Fibroblast of lung (primary cell): ENCODE measurements at regions not wholly inside any gene's neighbourhood (a gene's known extent, or its start where the extent isn't known, plus 50 kb on each side); places are given as distances from the start of the nearest gene placed in this dataset.
"Not testable (repeated sequence)": the region's sequence is repeated elsewhere in the genome, so short reads cannot be mapped to it uniquely, and the experiment has no call there.

Experiments
- DNase-seq, 2 donors: peaks; one replicate each; pipeline versions ENCODE4 v3.0.0 to v3.0.0-alpha.2; 2010; ENCODE audit warnings: low read depth in 2 of 2
- H2AFZ ChIP-seq: 2 replicates; pipeline ENCODE4 v1.5.1; 2012; ENCODE audit warnings: low read length, control low read depth, inconsistent platforms
- H3K27ac ChIP-seq: 2 replicates; pipeline ENCODE4 v1.5.1; 2011; ENCODE audit warnings: low read length, control low read depth; ENCODE audit not compliant: insufficient read depth
- H3K27me3 ChIP-seq: 2 replicates; pipeline ENCODE4 v1.5.1; 2011; ENCODE audit warnings: mild to moderate bottlenecking, low read length; ENCODE audit not compliant: control insufficient read depth, insufficient read depth
- H3K36me3 ChIP-seq: 2 replicates; pipeline ENCODE4 v1.5.1; 2011; ENCODE audit warnings: low read length; ENCODE audit not compliant: control insufficient read depth, insufficient read depth
- H3K4me1 ChIP-seq: 2 replicates; pipeline ENCODE4 v1.5.1; 2011; ENCODE audit warnings: low read length; ENCODE audit not compliant: control insufficient read depth, insufficient read depth; ENCODE audit errors: extremely low read depth
- H3K4me2 ChIP-seq: 2 replicates; pipeline ENCODE4 v1.5.1; 2011; ENCODE audit warnings: low read length, control low read depth; ENCODE audit not compliant: insufficient read depth; ENCODE audit errors: extremely low read depth
- H3K4me3 ChIP-seq, 4 experiments: fragments of 200-600 bp in 1 of 4; sonication (generic) in 1 of 4; replicated peaks in 1 of 4; 2 replicates each; pipeline ENCODE4 v1.5.1; 2011 to 2016; ENCODE audit warnings: low read length in 4 of 4, low read depth in 3 of 4, mild to moderate bottlenecking in 3 of 4, control low read depth in 2 of 4, inconsistent platforms in 1 of 4, mixed read lengths in 1 of 4; ENCODE audit not compliant: insufficient read depth in 1 of 4; ENCODE audit errors: control extremely low read depth in 1 of 4
- H3K79me2 ChIP-seq: 2 replicates; pipeline ENCODE4 v1.5.1; 2012; ENCODE audit warnings: mild to moderate bottlenecking, low read length, inconsistent platforms; ENCODE audit not compliant: control insufficient read depth, insufficient read depth
- H3K9ac ChIP-seq: 2 replicates; pipeline ENCODE4 v1.5.1; 2011; ENCODE audit warnings: mild to moderate bottlenecking, low read length, control low read depth; ENCODE audit not compliant: insufficient read depth
- H3K9me3 ChIP-seq: 2 replicates; pipeline ENCODE4 v1.5.1; 2012; ENCODE audit warnings: low read depth, low read length; ENCODE audit not compliant: control insufficient read depth, insufficient read depth
- H4K20me1 ChIP-seq: 2 replicates; pipeline ENCODE4 v1.5.1; 2011; ENCODE audit warnings: low read length; ENCODE audit not compliant: control insufficient read depth, insufficient read depth; ENCODE audit errors: extremely low read depth
- EZH2 ChIP-seq: IDR thresholded peaks from 2 replicates; pipeline ENCODE4 v1.5.1; 2012; ENCODE audit warnings: low read length, control low read depth, mild to moderate bottlenecking; ENCODE audit errors: missing control alignments
- TF ChIP-seq, protein P1 (sequence below), 2 donors: IDR thresholded peaks in 1 of 2; conservative IDR thresholded peaks in 1 of 2; 1 replicate in 1 of 2; 2 replicates in 1 of 2; pipeline ENCODE4 v1.5.1; 2011 to 2012; ENCODE audit warnings: low read length in 2 of 2, control low read depth in 1 of 2, inconsistent platforms in 1 of 2, low read depth in 1 of 2, mild to moderate bottlenecking in 1 of 2

DNA sequence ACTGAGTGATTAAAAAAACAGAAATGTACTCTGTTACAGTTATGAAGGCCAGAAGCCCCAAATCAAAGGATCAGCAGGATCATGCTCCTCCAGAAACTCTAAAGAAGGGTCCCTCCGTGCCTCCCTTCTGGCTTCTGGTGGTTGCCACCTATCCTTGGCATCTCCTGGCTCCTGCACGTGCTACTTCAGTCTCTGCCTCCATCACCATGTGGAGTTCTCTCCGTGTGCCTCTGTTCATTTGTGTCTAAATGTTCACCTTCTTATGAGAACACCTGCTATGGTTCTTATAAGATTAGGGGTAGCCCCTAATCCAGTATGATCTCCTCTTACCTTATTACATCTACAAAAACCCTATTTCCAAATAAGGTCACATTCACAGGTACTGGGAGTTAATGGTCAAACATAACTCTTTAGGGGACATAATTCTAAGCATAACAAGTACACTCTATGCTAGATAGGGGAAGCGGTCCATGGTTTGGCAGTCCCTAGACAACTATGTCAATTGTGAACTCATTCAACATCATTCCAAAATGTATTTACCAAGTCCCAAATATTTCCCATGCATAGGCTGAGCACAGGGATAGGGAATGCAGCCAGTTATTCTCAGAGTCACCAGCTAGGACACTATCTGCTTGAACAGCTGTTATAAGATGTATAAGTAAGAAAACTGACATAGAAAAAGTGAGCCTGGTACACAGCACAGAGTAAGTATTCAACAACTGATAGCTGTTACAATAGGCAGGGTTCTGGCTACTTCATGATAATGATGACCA, 295.5 kb upstream of the BOD1L1 start:
- no peaks in the 10 kb centered on the region for H4K20me1 ChIP-seq
- no peak overlapping the region for H3K4me2 ChIP-seq
- peak overlapping the region; percentile 100 for H3K27ac ChIP-seq
- no peak for TF ChIP-seq EZH2
- TF ChIP-seq, protein P1, sequence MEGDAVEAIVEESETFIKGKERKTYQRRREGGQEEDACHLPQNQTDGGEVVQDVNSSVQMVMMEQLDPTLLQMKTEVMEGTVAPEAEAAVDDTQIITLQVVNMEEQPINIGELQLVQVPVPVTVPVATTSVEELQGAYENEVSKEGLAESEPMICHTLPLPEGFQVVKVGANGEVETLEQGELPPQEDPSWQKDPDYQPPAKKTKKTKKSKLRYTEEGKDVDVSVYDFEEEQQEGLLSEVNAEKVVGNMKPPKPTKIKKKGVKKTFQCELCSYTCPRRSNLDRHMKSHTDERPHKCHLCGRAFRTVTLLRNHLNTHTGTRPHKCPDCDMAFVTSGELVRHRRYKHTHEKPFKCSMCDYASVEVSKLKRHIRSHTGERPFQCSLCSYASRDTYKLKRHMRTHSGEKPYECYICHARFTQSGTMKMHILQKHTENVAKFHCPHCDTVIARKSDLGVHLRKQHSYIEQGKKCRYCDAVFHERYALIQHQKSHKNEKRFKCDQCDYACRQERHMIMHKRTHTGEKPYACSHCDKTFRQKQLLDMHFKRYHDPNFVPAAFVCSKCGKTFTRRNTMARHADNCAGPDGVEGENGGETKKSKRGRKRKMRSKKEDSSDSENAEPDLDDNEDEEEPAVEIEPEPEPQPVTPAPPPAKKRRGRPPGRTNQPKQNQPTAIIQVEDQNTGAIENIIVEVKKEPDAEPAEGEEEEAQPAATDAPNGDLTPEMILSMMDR (conservative IDR thresholded peaks at IDR 0.05 in 1 of 2, IDR thresholded peaks at IDR 0.05 in 1 of 2; ENCODE audit: low read depth in 1 of 2, low read length in 2 of 2) = no peak
- no peaks in the 10 kb centered on the region for H3K9me3 ChIP-seq
- H3K4me1 ChIP-seq = peaks cover 26% of the 10 kb centered on the region
- H3K79me2 ChIP-seq = no peaks in the 10 kb centered on the region
- no peaks in the 10 kb centered on the region for H3K36me3 ChIP-seq
- no peak for DNase-seq
- no peak overlapping the region for H3K9ac ChIP-seq
- H3K4me3 ChIP-seq = no peak overlapping the region
- no peaks in the 10 kb centered on the region for H3K27me3 ChIP-seq
- peak overlapping the region; percentile 19 for H2AFZ ChIP-seq

DNA sequence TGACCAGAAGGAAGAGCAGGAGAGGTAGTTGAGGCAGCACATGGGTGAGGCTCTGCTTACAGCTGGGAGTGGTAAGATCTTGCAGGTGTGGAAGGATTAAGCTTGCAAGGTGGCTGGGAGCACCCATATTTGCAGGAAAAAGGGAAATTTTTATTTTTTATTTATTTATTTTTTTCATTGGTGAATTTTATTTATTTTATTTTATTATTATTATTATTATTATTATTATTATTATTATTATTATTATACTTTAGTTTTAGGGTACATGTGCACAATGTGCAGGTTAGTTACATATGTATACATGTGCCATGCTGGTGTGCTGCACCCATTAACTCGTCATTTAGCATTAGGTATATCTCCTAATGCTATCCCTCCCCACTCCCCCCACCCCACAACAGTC, 297.4 kb upstream of the BOD1L1 start:
- not testable (repeated sequence) for H2AFZ ChIP-seq

DNA sequence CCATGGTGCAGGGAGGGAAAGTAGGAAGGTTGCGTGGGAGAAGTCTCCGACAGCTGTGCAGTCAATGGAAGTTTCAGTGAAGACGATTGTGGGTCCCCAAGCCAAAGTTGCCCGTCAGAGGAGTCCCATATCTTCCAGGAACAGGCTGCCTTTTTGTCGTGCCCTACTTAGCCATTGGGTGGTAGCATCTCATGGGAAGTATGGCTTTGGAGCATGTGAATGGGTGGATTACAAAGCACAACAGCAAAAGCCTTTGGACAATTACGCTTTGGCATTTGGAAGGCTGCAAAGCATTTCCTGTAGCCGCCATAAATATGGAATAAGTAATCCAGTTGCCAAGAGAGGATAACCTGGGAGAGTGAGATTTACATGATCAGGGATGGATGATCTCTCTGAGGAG, 300.7 kb upstream of the BOD1L1 start:
- Histone ChIP-seq H3K36me3 (no peaks in the 10 kb centered on the region), H4K20me1 (no peaks in the 10 kb centered on the region), H2AFZ (no peak overlapping the region), H3K4me1 (no peaks in the 10 kb centered on the region), H3K27me3 (no peaks in the 10 kb centered on the region), H3K27ac (no peak overlapping the region), H3K9ac (no peak overlapping the region), H3K79me2 (no peaks in the 10 kb centered on the region), H3K9me3 (no peaks in the 10 kb centered on the region), H3K4me2 (no peak overlapping the region), H3K4me3 (no peak overlapping the region)
- no peak for TF ChIP-seq EZH2
- TF ChIP-seq, protein P1 (conservative IDR thresholded peaks at IDR 0.05 in 1 of 2, IDR thresholded peaks at IDR 0.05 in 1 of 2; ENCODE audit: low read depth in 1 of 2, low read length in 2 of 2) = no peak
- no peak for DNase-seq

More for the DNA sequence above, 297.4 kb upstream of the BOD1L1 start:
- not testable (repeated sequence) for H3K27ac ChIP-seq, H3K27me3 ChIP-seq, H3K4me3 ChIP-seq, H3K9ac ChIP-seq, H3K36me3 ChIP-seq, H3K9me3 ChIP-seq, DNase-seq, H4K20me1 ChIP-seq, H3K79me2 ChIP-seq, H3K4me2 ChIP-seq
- H3K4me1 ChIP-seq = peaks cover 24% of the 10 kb centered on the region
